OCI-M2 (cell line): ENCODE measurements at regions not wholly inside any gene's neighbourhood (a gene's known extent, or its start where the extent isn't known, plus 50 kb on each side); places are given as distances from the start of the nearest gene placed in this dataset.

Experiments
- DNase-seq: peaks from one replicate; lab custom pipeline; 2025; ENCODE audit not compliant: unreplicated experiment; lab: John Stamatoyannopoulos, UW

DNA sequence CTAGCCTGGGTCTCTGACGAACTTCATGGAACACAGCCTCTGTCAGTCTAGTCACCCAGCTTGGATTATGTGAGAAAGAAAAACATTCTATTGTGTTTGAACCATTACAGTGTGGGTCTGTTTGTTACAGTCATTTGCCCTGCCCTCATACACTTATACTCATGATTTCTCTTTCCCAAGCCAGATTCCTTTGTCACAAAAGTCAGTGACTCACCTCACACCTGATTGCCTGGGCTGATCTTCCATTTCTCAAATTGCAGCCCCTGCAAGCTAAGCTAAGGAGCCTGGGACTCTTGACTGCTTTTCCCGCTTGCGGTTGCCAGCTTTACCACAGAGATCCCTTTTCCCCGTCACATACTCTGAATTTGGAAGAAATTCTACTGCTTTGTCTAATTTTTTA is 395.9 kb downstream of the SAMD5 start:
- no peak for DNase-seq

DNA sequence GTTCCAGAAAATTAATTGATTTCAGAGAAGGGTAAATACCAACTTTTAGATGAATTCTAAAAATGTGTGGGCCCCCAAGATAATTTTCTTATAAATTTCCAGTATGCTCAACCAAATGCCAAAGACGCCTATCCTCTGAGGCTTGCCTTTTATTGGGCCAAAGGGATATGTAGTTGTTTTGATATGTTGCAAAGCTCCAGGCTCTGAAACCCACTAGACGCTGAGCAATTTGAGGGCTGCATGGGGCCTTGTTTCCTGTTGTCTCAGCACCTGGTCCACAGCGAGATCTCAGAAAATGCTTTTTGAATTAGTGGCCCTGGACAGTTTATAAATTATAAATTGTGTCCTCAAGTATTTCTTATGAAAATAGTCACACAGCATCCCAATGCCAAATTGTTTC is 397.2 kb downstream of the SAMD5 start:
- DNase-seq, result no peak

DNA sequence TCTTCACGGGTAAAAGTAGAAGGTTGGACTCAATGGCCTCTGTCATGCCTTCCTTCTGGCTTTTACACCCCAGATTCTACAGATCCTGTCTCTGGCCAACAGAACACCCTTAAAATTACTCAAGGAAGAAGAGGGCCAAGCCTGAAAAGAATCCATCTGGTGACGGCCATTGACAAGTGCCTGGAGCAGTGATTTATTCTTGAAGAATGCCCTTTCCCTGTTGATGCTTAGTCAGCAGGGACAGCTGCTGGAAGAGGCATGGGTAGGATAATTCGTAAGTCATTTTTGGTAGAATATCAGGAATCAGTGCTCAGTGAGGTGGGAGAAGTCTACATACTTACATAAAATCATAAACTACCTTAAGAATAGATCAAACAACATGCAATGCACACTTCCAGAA is 397.9 kb downstream of the SAMD5 start:
- DNase-seq, result no peak

DNA sequence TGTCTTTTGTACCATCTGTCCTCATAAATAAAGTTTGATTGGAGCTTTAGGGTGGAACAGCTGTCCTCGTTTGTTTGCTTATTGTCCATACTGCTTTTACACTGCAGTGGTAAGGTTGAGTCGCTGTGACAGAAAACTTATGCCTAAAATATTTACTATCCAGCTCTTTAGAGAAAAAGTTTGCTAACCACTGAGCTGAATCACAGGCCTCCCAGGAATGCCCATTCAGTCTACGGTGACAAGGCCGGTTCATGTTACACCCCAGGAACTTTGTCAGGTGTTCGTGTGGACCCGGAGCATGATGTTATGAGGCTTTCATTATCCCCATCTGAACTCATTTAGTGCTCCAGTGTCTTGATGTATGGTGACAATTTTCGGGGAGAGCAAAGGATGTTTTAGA is 401.1 kb downstream of the SAMD5 start:
- DNase-seq, result no peak

DNA sequence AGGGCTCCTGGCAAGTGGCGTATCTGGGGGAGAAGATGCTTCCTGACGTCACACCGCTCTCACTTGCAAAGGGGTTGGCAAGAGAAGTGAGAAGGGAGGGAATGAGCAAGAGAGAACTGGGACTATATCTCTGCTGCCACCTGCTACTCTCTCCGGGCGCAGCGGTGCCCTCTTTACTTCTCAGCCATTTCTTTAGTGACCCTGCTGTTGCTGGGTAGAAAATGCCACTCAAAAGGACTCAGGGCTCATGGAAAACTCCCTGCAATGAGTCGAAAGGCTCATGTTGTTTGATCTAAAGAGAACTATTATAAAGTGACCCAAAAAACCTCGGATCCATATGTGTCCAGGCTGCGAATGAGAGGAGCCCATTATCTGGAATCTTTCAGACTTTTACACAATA is 401.8 kb downstream of the SAMD5 start:
- DNase-seq, result no peak

DNA sequence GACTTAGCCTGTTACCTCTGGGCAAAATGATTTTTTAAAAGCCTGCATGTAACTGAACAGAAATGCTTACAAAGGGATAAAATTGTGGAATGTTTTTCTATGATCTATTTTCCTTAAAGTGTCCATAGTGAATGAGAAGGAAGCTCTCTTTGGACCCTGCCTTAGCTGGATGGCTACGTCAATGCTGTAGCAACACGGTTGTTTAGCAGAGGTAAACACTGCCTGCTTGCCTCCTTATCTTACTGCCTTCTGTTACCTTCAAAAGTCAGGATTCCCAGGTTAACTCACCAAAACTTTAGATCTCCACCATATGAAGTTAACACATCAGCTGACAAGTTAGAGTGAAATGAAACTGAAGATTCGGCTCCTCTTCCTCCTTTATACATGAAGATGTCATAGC is 402.6 kb downstream of the SAMD5 start:
- DNase-seq, result no peak

DNA sequence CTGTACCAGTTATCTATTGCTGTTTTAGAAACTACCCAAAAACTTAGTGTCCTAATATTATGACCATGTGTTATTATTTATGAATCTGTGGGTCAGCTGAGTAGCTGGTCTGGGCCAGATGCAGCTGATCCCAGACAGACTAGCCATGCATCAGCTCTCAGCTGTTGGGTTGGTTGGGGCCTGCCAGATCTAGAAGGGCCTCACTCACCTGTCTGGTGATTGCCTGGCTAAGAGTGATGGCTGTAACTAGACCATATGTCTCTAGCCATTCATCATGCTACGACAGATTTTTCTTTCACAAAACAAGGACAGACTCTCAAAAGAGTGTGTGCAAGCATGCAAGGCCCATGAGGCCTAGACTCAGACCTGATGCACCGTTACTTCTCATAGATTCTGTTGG is 403.2 kb downstream of the SAMD5 start:
- no peak for DNase-seq

DNA sequence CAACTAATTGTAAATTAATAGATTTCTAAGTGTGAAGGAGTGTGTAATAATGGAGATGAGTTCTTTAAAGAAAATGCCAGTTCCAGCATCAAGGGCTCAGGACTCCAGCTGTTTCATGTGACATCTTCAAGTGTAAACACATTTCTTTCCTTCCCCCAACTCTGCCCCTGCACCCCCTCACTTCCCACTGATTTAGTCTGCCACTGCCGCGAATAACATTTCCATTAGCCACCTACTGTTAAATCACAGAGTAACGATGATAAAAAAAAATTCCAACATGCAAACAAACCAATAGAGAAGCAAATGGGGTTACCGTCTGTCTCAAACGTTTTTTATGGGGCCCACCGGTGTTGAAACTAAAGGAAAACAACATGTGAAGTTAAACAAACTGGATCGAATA is 414.3 kb downstream of the SAMD5 start:
- no peak for DNase-seq

DNA sequence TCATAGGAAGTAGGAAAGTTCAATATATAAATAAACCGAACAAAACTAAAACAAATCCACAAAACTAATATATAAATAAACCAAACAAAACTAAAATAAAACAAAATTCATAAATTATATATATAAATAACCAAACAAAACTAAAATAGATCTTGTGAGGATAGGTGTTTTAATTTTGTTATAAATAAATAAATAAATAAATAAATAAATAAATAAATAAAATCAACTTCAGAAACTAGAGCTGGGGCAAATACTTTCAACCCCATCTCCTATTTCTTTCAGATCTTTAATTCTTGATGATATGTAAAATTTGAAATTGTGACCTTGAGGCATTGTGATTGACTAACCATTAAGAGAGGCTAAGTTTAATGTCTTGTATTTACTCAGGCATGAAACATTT is 416.1 kb downstream of the SAMD5 start:
- DNase-seq, result no peak

DNA sequence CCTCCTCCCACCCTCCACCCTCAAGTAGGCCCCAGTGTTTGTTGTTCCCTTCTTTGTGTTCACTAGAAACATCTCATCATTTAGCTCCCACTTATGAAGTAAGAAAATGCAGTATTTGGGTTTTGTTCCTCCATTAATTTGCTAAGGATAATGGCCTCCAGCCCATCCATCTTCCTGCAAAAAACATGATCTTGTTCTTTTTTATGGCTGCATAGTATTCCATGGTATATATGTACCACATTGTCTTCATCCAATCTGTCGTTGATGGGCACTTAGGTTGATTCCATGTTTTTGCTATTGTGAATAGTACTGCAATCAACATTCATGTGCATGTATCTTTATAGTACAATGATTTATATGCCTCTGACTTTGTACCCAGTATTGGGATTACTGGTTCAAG is 416.8 kb upstream of the SASH1 start:
- DNase-seq, result no peak

DNA sequence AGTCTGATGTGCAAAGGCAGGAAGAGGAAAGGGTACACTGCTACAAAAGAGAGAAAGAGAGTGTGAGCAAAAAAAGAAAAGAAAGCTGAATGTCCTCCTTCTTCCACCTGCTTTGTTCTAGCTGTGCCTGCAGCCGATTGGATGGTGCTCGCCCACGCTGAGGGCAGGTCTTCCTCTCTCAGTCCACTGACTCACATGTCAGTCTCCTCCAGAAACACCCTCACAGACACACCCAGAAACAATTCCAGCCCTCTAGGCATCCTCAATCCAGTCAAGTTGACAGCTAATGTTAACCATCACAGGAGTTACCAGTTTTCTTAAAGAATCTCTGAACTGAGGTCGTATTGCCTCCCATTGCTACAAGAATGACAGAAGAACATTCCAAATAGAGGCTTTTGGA is 411.9 kb upstream of the SASH1 start:
- DNase-seq, result no peak

DNA sequence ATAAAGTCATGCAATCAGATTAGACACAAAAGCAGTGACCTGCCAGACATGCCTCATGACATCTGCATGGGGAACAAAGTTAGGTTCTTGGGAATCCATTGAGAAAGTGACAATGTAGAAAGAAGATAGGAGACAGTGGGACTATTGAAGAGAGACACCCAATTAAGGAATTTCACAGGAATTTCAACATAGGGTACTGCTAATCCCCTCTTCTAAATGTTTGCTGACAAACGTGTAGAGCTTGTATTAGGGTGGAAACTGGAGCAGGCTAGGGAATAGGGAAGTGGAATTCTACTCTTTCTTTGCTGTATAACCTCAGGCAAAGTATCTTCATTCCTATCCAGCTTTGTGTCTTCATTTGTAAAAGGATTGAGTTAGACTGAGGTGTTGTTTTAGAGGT is 409.4 kb upstream of the SASH1 start:
- no peak for DNase-seq

DNA sequence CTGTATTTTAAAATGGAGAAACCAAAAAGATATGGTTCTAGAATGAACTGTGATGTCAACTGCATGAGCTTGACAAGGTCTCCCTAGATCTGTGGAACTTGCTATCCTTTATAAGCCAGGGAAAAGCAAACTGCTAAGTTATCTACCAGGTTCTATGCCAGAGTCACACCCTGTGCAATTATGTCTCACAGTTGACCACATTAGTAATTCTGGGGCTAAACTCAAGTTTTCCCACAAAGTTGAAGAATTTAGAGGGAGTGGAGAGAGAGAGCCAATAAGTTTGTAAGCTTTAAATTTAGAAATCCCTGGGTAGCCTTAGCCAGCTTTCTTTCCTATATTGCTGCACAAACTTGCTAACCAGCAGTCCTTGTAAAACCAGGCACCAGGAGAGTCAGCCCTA is 407.0 kb upstream of the SASH1 start:
- DNase-seq, result no peak

DNA sequence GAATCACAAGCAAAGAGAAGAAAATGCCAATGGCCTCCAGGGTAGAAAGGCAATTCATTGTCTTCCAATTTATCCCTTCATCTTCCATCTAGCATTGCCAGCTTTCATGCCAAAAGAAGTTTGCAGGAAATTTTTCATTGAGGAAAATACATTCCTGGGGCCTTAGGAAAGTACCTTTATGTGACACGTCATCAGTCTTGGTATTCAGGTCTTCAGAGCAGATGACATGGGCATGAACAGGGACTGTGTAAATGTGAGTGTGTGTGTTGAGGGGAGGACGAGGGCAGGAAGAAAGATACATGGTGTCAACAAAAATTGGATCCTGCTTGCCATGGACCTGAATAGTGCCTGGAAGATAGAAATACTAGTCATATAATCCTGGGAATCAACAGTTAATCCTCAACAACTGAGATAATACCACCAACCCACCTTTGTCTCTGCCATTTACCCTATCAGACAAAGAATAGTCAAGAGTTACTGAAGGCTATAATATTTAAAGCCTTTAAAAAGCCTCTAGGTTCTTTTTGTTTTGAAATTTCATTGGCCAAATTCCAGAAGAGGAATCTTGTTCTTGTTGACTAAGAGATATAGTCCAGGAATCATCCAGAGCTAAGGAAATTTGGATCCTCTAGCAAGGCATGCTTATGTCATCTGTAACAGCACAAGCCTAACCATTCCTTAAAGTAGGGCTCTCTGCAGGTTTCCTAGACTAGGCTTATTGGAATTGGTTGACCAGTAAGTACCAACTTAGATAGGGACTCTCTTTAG is 405.8 kb upstream of the SASH1 start:
- no peak for DNase-seq

DNA sequence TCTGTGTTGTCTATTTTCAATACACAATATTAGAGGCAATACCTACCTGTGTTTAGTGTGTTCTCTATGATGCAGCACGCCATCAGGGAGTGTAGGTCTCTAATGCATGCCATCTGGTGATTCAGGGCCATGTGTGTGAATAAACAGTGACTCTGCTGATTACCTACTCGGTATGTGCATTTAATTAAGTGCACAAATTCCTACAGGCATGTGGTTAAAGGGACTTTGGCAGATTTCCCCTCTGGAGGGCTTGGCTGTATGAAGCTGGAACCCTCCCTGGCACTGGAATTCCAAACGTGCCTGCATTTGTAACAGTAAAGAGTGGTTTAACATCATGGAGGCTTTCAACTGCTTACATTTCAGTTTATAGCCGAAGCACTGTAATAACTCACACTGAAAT is 401.5 kb upstream of the SASH1 start:
- DNase-seq, result no peak

DNA sequence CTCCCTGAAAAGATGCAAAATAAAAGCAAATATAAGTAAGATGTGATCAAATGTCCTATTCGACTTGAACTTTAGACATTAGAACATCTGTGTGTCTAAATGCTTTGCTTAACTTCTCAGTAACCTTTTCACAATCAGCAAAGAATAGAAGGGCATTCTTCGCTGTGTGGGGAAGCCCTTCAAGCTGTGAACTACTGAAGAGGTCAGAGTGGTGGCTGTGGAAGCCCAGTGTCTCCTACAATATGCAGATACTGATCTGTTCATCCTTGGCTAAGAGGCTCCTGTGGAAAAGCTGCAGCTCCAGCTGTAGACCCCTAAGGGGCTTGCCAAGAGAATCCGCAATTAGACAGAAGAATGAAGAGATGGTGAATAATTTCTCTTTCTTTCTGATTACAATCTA is 400.3 kb upstream of the SASH1 start:
- no peak for DNase-seq

DNA sequence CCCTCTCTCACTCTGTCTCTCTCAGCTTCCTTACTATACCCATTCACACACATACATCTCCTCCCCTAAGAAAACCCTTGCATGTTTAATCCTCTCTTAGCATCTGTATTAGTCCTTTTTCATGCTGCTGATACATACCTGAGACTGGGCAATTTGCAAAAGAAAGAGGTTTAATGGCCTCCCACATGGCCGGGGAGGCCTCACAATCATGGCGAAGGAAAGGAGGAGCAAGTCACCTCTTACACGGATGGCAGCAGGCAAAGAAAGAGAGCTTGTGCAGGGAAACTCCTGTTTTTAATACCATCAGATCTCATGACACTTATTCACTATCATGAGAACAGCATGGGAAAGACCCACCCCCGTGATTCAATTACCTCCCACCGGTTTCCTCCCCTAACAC is 398.5 kb upstream of the SASH1 start:
- DNase-seq, result no peak

DNA sequence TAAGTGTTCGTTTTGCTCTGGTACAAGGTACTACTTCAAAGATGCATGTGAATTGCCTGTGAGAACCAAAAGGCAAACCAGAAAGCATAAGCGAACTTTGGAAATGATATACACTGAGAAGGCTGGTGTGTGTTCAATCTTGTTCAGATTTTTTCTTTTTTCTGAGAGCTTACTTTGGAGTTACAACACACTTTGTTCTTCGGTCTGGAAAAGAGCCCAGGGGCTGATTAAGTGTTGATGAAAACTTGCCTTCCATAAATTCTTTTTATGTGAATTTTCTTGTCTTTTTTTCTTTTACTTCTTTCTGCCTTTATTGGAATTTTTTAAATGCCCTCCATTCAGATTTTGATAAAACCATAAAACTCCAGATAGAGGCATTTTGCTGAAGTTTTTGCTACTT is 395.1 kb upstream of the SASH1 start:
- no peak for DNase-seq

DNA sequence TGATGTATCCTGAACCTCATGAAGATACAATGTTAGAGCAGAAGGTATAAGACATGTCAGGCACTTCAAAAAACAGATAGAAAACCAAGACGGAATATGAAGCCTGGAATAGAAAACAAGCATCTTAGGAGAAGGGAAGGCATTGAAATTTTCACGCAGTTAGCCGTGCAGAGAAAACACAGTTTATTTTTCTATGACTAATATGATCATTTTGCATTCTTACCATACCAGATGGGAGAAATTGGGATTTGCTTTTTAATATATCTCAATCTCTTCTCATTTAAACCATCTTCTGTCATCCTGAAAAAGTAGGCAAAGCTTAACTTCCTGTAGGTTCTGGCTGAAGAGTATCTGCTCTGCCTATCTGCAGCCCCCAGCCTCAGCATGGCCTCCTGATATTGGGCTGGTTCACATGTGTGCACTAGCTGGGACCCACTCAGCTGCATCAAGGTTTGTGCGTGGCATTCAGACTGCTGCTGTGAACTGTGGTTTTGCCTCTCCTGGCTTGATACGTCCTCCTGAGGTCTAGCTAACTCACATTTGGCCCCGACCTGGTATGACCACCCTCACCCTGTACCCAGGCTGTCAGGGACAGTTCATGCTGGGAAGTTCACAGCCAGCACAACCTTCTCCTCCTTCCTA is 392.5 kb upstream of the SASH1 start:
- DNase-seq, result no peak

DNA sequence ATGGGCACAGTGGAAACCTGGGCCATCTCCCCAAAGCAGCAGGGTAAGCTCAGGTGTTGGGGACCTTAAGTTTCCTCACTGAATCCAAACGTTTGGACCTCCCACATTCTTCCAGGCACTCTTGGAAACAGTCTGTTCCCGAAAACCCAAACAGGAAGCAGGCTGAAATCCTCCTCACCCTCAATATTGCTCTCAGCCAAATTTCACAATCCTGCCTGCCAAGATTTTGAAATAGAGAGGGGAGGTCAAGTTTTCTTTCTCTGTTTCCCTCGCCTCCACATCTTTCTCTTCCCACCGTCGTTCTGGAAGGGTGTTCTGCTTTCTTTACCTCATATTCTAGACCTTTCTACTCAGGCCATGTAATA is 392.0 kb upstream of the SASH1 start:
- DNase-seq, result no peak

DNA sequence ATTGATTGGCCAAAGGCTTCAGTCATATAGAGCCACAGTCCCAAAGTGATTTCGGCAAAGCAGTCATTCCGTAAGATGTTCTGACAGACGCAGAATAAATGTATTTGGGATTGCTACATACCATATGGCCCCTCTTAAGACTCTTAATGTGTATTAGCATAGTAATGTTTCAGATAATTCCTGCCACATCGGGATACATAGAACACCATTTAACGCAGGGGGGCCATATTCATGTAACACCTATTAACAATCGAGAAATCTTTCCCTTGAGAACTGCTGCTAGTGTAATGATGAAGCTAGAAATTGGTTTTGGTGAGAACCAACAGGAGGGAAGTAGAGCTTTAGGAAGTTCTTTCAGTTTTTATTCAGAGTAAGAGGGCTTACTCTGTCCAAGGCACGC is 390.9 kb upstream of the SASH1 start:
- DNase-seq, result no peak

DNA sequence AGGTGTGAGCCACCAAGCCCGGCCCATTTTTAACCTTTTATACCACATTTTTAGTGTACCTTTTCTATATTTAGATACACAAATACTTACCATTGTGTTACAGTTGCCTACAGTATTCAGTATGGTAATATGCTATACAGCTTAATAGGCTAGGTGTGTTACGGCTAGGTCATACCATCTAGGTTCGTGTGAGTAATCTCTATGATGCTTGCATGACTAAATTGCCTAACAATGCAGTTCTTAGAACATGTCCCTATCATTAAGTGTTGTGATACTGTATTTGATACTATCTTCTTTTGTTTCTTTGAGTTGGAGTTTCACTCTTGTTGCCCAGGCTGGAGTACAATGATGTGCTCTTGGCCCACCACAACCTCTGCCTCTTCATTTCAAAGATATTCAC is 387.7 kb upstream of the SASH1 start:
- DNase-seq, result no peak

DNA sequence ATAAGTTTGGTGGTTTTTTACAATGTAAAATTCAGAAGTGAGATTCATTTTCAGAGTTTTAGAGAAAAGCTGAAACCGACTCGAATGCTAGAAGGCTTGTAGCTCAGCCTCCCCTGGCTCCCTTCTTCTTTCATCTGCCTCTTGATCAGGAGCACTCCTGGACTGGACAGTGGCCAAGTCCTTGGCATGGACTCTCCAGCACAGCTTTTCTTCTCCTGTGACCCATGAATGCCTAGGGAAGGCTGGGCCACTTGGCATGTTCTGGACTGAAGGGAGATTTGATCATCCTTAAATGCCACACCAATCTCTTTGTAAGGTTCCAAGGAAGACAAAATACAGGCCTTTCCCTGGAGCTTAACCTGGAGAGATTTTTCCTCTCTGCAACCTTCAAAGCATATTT is 384.0 kb upstream of the SASH1 start:
- DNase-seq, result no peak
